ENCODE measurements at regions not wholly inside any gene's neighbourhood (a gene's known extent, or its start where the extent isn't known, plus 50 kb on each side); places are given as distances from the start of the nearest gene placed in this dataset.

GRCh38 chr7:124267154-124267553 is 234.3 kb upstream of the TMEM229A start:
- H3K9me3 ChIP-seq (ENCODE audit: control insufficient read depth, insufficient read depth, low read length) = no peaks in the 10 kb centered on the region
- H3K27me3 ChIP-seq (ENCODE audit: control insufficient read depth, insufficient read depth, low read length) = no peaks in the 10 kb centered on the region
- CTCF ChIA-PET = interaction anchor here (1.2 kb wide), 1 partner anchor 9 kb away, joined by 4 read pairs; no protein-coding TSS in a partner anchor
- DNase-seq (ENCODE audit: low read depth, low spot score) = no peak
- POLR2A ChIA-PET = no interaction called here
- H3K4me3 ChIP-seq (ENCODE audit: low read depth, low read length) = no peak overlapping the region
- no peak overlapping the region for H3K27ac ChIP-seq (ENCODE audit: low read depth, low read length)
- TF ChIP-seq, protein P1, sequence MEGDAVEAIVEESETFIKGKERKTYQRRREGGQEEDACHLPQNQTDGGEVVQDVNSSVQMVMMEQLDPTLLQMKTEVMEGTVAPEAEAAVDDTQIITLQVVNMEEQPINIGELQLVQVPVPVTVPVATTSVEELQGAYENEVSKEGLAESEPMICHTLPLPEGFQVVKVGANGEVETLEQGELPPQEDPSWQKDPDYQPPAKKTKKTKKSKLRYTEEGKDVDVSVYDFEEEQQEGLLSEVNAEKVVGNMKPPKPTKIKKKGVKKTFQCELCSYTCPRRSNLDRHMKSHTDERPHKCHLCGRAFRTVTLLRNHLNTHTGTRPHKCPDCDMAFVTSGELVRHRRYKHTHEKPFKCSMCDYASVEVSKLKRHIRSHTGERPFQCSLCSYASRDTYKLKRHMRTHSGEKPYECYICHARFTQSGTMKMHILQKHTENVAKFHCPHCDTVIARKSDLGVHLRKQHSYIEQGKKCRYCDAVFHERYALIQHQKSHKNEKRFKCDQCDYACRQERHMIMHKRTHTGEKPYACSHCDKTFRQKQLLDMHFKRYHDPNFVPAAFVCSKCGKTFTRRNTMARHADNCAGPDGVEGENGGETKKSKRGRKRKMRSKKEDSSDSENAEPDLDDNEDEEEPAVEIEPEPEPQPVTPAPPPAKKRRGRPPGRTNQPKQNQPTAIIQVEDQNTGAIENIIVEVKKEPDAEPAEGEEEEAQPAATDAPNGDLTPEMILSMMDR (IDR thresholded peaks at IDR 0.05; ENCODE audit: low read depth, low read length) = no peak

- Histone ChIP-seq H3K4me3 (ENCODE audit: low read depth, low read length) (no peak overlapping the region), H3K9me3 (ENCODE audit: control insufficient read depth, insufficient read depth, low read length) (no peaks in the 10 kb centered on the region), H3K27me3 (ENCODE audit: control insufficient read depth, insufficient read depth, low read length) (no peaks in the 10 kb centered on the region), H3K27ac (ENCODE audit: low read depth, low read length) (no peak overlapping the region)
- ChIA-PET POLR2A (no interaction called here), CTCF (no interaction called here)
- no peak for DNase-seq (ENCODE audit: low read depth, low spot score)
- TF ChIP-seq, protein P1 (IDR thresholded peaks at IDR 0.05; ENCODE audit: low read depth, low read length) = no peak
Measured at GRCh38 chr7:124263232-124263827, 230.5 kb upstream of the TMEM229A start.

- no peak overlapping the region for H3K4me3 ChIP-seq (ENCODE audit: low read depth, low read length)
- TF ChIP-seq, protein P1 (IDR thresholded peaks at IDR 0.05; ENCODE audit: low read depth, low read length) = no peak
- no peak overlapping the region for H3K27ac ChIP-seq (ENCODE audit: low read depth, low read length)
- CTCF ChIA-PET = interaction anchor here (0.6 kb wide), 1 partner anchor 504 kb away, joined by 3 read pairs; no protein-coding TSS in a partner anchor
- no peaks in the 10 kb centered on the region for H3K27me3 ChIP-seq (ENCODE audit: control insufficient read depth, insufficient read depth, low read length)
- POLR2A ChIA-PET = no interaction called here
- no peak for DNase-seq (ENCODE audit: low read depth, low spot score)
- H3K9me3 ChIP-seq (ENCODE audit: control insufficient read depth, insufficient read depth, low read length) = no peaks in the 10 kb centered on the region
Measured at GRCh38 chr7:124261710-124262109, 228.8 kb upstream of the TMEM229A start.

DNA sequence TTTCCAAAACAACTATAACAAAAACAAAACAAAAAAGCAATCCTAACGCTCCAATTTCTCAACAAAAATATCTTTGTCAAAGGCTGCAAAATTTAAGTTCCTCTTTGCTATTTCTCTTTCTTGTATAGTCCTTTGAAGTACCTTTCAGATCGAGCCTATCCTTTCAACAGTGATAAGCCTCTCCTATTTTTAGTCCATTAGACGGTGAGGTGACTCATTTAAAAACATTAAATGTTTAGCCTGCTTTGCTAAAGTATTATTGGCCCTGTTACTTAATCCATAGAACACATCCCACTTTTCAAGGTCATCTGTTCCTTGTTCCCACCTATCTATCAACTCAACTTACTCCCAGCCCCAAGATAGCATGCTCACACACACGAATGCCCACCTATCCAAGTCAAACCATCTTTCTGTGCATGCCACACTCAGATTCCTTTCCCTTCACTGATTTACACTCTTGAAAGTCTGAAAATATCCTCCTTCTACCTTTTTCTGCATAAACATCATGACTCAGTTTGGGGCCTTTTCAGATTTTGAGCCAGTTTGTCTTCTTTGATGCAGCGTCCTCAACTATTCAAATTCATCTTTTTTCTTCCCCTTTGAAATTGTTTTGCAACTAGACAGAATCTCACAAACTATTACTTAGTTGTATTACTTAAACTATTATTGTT is 224.9 kb upstream of the TMEM229A start:
- Histone ChIP-seq H3K27me3 (ENCODE audit: control insufficient read depth, insufficient read depth, low read length) (no peaks in the 10 kb centered on the region), H3K9me3 (ENCODE audit: control insufficient read depth, insufficient read depth, low read length) (no peaks in the 10 kb centered on the region), H3K4me3 (ENCODE audit: low read depth, low read length) (no peak overlapping the region), H3K27ac (ENCODE audit: low read depth, low read length) (no peak overlapping the region)
- ChIA-PET POLR2A (no interaction called here), CTCF (no interaction called here)
- TF ChIP-seq, protein P1 (IDR thresholded peaks at IDR 0.05; ENCODE audit: low read depth, low read length) = no peak
- DNase-seq (ENCODE audit: low read depth, low spot score) = no peak

GRCh38 chr7:124255041-124255655 is 222.3 kb upstream of the TMEM229A start:
- CTCF ChIA-PET = interaction anchor here (1.9 kb wide), 1 partner anchor 20 kb away, joined by 5 read pairs; no protein-coding TSS in a partner anchor
- no peak overlapping the region for H3K4me3 ChIP-seq (ENCODE audit: low read depth, low read length)
- H3K27me3 ChIP-seq (ENCODE audit: control insufficient read depth, insufficient read depth, low read length) = no peaks in the 10 kb centered on the region
- POLR2A ChIA-PET = no interaction called here
- H3K9me3 ChIP-seq (ENCODE audit: control insufficient read depth, insufficient read depth, low read length) = no peaks in the 10 kb centered on the region
- TF ChIP-seq, protein P1 (IDR thresholded peaks at IDR 0.05; ENCODE audit: low read depth, low read length) = no peak
- H3K27ac ChIP-seq (ENCODE audit: low read depth, low read length) = no peak overlapping the region
- no peak for DNase-seq (ENCODE audit: low read depth, low spot score)

Data from AG04450 (cell line).